ENCODE measurements at regions not wholly inside any gene's neighbourhood (a gene's known extent, or its start where the extent isn't known, plus 50 kb on each side); places are given as distances from the start of the nearest gene placed in this dataset.

DNA sequence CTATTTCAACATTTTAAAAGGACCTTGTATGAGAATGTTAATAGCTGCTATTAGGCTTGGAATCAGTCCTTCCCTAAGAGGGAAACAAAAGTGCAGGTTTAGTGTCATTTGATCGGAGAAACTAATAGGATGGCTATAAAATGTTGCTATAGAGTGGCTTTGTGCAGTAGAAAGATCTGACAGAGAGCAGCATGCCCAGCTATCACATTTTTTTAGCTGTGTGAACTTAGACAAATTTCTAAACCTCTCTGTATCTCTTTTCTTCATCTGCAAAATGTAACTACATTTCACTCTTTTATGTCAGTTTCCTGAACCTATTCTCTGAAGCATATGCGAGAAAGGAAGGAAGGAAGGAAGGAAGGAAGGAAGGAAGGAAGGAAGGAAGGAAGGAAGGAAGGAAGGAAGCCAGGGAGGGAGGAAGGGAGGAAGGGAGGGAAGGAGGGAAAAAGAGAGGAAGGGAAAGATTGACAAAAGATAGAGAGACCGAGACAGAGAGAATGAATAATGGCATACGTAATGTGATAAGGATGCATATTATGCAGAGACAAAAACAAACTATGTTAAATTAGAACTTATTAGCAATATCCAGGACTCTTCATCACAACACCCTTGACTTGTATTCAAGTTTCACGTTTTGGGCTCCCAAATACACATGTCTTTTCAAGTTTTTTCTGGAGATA lies 52.6 kb upstream of the CDH8 start:
- Histone ChIP-seq H3K27me3 (ENCODE audit: control insufficient read depth, insufficient read depth, low read length) (no peaks in the 10 kb centered on the region), H3K9me3 (ENCODE audit: control insufficient read depth, low read depth, low read length) (no peaks in the 10 kb centered on the region), H3K36me3 (ENCODE audit: control insufficient read depth, insufficient read depth, low read length) (no peaks in the 10 kb centered on the region), H3K4me3 (ENCODE audit: low read length) (no peak overlapping the region), H3K4me1 (ENCODE audit: control insufficient read depth, insufficient read depth, low read length) (no peaks in the 10 kb centered on the region), H3K27ac (ENCODE audit: low read length) (no peak overlapping the region)
- DNase-seq, result no peak
- 90% methylated on average over 2 of the region's 5 CpGs for WGBS (ENCODE audit: insufficient coverage, low lambda C conversion rate)
